GM13976 (cell line): ENCODE measurements at regions not wholly inside any gene's neighbourhood (a gene's known extent, or its start where the extent isn't known, plus 50 kb on each side); places are given as distances from the start of the nearest gene placed in this dataset.

ENCODE experiments used
- DNase-seq: peaks from one replicate; pipeline ENCODE4 v3.0.0; 2012; ENCODE audit warnings: low spot score
- in situ Hi-C: fragments of 300-500 bp; cut with MboI; formaldehyde crosslinking; loops from one replicate; pipeline ENCODE4 v1.12.0; 2022; ENCODE audit warnings: low sequenced_read_pairs, mixed read lengths, inconsistent platforms; ENCODE audit not compliant: unreplicated experiment
- TF ChIP-seq, protein P1 (sequence below): IDR thresholded peaks from 2 replicates; pipeline ENCODE4 v1.5.1; 2012; ENCODE audit warnings: borderline replicate concordance, mild to moderate bottlenecking; ENCODE audit not compliant: insufficient read depth; ENCODE audit errors: extremely low read depth, missing control alignments, control extremely low read depth

DNA sequence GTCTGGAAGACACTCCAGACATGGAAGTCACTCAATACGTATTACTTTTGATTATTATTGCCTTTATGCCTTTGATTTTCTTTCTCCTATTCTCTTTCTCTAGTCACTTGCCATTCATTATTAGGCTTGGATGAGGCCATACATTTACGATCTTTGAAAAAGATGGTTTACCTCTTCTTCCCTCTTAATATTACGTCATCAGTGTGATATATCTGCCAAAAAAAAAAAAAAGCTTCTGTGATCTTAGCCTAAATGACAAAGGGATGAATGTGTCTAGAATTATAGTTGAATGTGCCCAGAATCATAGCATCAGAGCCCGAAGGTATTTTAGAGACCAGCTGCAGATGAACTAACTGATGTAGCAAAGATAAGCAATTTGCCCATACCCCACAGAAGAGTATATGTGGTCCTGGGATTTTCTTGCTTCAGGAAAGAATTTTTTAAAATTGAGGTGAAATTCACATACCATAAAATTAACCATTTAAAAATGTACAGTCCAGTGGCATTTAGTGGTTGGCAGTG is 73.9 kb downstream of the HHEX start:
- TF ChIP-seq, protein P1, sequence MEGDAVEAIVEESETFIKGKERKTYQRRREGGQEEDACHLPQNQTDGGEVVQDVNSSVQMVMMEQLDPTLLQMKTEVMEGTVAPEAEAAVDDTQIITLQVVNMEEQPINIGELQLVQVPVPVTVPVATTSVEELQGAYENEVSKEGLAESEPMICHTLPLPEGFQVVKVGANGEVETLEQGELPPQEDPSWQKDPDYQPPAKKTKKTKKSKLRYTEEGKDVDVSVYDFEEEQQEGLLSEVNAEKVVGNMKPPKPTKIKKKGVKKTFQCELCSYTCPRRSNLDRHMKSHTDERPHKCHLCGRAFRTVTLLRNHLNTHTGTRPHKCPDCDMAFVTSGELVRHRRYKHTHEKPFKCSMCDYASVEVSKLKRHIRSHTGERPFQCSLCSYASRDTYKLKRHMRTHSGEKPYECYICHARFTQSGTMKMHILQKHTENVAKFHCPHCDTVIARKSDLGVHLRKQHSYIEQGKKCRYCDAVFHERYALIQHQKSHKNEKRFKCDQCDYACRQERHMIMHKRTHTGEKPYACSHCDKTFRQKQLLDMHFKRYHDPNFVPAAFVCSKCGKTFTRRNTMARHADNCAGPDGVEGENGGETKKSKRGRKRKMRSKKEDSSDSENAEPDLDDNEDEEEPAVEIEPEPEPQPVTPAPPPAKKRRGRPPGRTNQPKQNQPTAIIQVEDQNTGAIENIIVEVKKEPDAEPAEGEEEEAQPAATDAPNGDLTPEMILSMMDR: no peak
- DNase-seq: no peak
- in situ Hi-C loops: no loop called here

- TF ChIP-seq, protein P1: no peak
- in situ Hi-C loops: no loop called here
- DNase-seq: no peak
Observed at GRCh38 chr10:92766451-92766850, 76.7 kb downstream of the HHEX start.

DNA sequence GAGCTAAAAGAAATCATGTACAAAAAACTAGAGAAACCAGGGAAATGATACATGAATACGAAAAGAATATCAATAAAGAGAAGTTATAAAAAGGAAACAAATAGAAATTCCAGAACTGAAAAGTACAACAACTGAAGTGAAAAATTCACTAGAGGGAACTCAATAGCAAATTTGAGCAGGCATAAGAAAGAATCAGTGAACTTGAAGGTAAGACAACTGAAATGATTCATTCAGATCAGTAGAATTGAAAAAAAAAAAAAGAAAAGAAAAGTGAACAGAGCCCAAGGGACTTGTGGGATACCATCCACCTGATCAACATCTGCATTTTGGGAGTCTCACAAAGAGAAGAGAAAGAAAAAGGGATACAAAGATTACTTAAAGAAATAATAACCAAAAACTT is 78.3 kb downstream of the HHEX start:
- TF ChIP-seq, protein P1: no peak
- in situ Hi-C loops: no loop called here

GRCh38 chr10:92773776-92774175 is 74.5 kb upstream of the EXOC6 start:
- no peak for DNase-seq
- TF ChIP-seq, protein P1: no peak
- in situ Hi-C loops: no loop called here

More for the DNA sequence above, 78.3 kb downstream of the HHEX start:
- DNase-seq: no peak

DNA sequence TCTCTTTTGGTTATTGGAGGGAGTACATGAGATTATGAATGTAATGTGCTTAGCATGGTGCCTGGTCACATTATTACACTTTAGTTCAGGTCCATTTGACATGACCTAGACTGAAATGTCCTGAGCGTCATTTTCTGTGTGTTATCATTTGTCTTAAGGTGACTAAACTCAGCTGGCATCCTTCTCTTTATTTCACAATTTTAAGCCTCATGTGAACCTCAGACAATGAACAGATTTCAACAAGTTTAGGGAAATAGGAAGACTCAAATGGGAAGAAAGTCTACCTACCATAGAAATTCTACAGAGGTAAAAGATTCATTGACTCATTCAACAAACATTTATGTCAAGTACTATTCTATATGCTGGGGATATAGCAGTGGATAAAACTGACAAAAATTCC is 70.2 kb upstream of the EXOC6 start:
- TF ChIP-seq, protein P1: no peak
- in situ Hi-C loops: no loop called here
- no peak for DNase-seq

- DNase-seq: no peak
- in situ Hi-C loops: no loop called here
- TF ChIP-seq, protein P1: no peak
Observed at GRCh38 chr10:92785118-92785517, 63.2 kb upstream of the EXOC6 start.
